ENCODE measurements at regions not wholly inside any gene's neighbourhood (a gene's known extent, or its start where the extent isn't known, plus 50 kb on each side); places are given as distances from the start of the nearest gene placed in this dataset.

- TF ChIP-seq CTCF (IDR thresholded peaks at IDR 0.05; ENCODE audit: poor library complexity) (no peak), EZH2 (IDR thresholded peaks at IDR 0.05; ENCODE audit: borderline replicate concordance) (no peak), EZH2phosphoT487 (IDR thresholded peaks at IDR 0.05; ENCODE audit: low read depth, severe bottlenecking, unreplicated experiment) (no peak)
Measured at GRCh38 chr9:106019039-106019680, 324.8 kb downstream of the TMEM38B start.

Data from hepatocyte (in vitro differentiated cells).